ENCODE measurements at regions not wholly inside any gene's neighbourhood (a gene's known extent, or its start where the extent isn't known, plus 50 kb on each side); places are given as distances from the start of the nearest gene placed in this dataset.

DNA sequence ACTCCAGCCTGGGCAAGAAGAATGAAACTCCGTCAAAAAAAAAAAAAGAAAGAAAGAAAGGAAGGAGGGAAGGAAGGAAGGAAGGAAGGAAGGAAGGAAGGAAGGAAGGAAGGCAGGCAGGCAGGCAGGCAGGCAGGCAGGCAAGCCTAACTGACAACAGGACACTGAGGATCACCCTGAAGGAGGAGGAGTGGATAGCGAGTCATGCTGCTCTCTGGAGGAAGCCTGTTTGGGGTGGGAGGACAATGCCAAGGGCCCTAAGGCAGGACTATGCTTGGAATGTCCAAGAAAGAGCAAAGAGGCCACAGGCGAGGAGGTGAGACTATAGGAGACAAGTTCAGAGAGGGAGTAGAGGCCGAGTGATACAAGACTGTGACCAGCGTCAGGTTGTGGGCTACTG, 107.0 kb upstream of the PARD3 start:
- Histone ChIP-seq H2AFZ (ENCODE audit: low read depth, low read length, poor library complexity, severe bottlenecking) (no peak overlapping the region), H4K20me1 (ENCODE audit: insufficient read depth) (no peaks in the 10 kb centered on the region), H3K9me3 (ENCODE audit: control insufficient read depth in 1 of 2, insufficient read depth in 1 of 2, low read depth in 1 of 2, low read length in 2 of 2) (no peaks in the 10 kb centered on the region; a peak in 1 of 4 replicates), H3K9me2 (ENCODE audit: insufficient read depth) (no peaks in the 10 kb centered on the region), H3K4me1 (ENCODE audit: control insufficient read depth in 1 of 2, insufficient read depth in 2 of 2, low read length in 2 of 2) (no peaks in the 10 kb centered on the region), H3K4me3 (replicated peaks in 1 of 2; ENCODE audit: low read depth in 1 of 2, low read length in 2 of 2) (no peak overlapping the region), H3K27ac (ENCODE audit: low read depth, low read length) (no peak overlapping the region), H3K4me2 (ENCODE audit: low read length) (no peak overlapping the region), H3K27me3 (ENCODE audit: insufficient read depth, low read length) (no peaks in the 10 kb centered on the region), H3K9ac (ENCODE audit: low read length) (no peak overlapping the region), H3K36me3 (ENCODE audit: control insufficient read depth in 1 of 2, insufficient read depth in 2 of 2, low read length in 2 of 2) (no peaks in the 10 kb centered on the region), H3K79me2 (ENCODE audit: insufficient read depth, low read length) (no peaks in the 10 kb centered on the region)
- no TSS peak for BruUV-seq (replicated peaks)
- TF ChIP-seq YY1 (IDR thresholded peaks at IDR 0.05; ENCODE audit: extremely low read depth, insufficient replicate concordance, low read depth, low read length) (no peak), EZH2 (IDR thresholded peaks at IDR 0.05) (no peak)
- POLR2A ChIA-PET, result no interaction called here
- CTCF ChIA-PET, result no interaction called here
- DNase-seq (ENCODE audit: low read depth, low spot score), result no peak
- RAD21 ChIA-PET (ENCODE audit: low non-redundant PET in 1 of 2, low total read pairs in 2 of 2, uncharacterized antibody in 2 of 2, unreplicated experiment in 2 of 2), result no interaction called here
- no peak for ATAC-seq
- intact Hi-C loops (cut with micrococcal nuclease), result no loop called here

DNA sequence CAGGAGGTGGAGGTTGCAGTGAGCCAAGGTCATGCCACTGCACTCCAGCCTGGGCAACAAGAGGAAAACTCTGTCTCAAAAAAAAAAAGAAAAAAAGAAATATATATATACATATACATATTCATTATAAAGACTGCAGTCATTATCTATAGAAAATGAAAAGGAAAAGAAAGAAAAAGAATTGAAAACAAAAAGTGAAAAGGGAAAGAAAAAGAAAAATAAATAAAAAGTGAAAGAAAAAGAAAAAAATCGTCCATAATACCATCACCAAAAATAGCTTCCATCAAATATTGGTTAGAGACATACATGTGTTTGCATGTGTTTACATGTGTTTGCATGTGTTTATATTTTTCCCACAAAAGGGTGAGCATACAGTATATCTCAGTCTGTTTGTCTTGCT, 105.5 kb upstream of the PARD3 start:
- Histone ChIP-seq H3K79me2 (ENCODE audit: insufficient read depth, low read length) (no peaks in the 10 kb centered on the region), H3K4me2 (ENCODE audit: low read length) (no peak overlapping the region), H2AFZ (ENCODE audit: low read depth, low read length, poor library complexity, severe bottlenecking) (no peak overlapping the region), H3K27me3 (ENCODE audit: insufficient read depth, low read length) (no peaks in the 10 kb centered on the region), H4K20me1 (ENCODE audit: insufficient read depth) (no peaks in the 10 kb centered on the region), H3K4me1 (ENCODE audit: control insufficient read depth in 1 of 2, insufficient read depth in 2 of 2, low read length in 2 of 2) (no peaks in the 10 kb centered on the region), H3K9me3 (ENCODE audit: control insufficient read depth in 1 of 2, insufficient read depth in 1 of 2, low read depth in 1 of 2, low read length in 2 of 2) (no peaks in the 10 kb centered on the region; a peak in 1 of 4 replicates), H3K36me3 (ENCODE audit: control insufficient read depth in 1 of 2, insufficient read depth in 2 of 2, low read length in 2 of 2) (no peaks in the 10 kb centered on the region), H3K9ac (ENCODE audit: low read length) (no peak overlapping the region), H3K4me3 (replicated peaks in 1 of 2; ENCODE audit: low read depth in 1 of 2, low read length in 2 of 2) (no peak overlapping the region), H3K27ac (ENCODE audit: low read depth, low read length) (no peak overlapping the region), H3K9me2 (ENCODE audit: insufficient read depth) (no peaks in the 10 kb centered on the region)
- ATAC-seq (no peak), DNase-seq (ENCODE audit: low read depth, low spot score) (no peak)
- BruUV-seq (replicated peaks), result no TSS peak
- ChIA-PET CTCF (no interaction called here), POLR2A (no interaction called here), RAD21 (ENCODE audit: low non-redundant PET in 1 of 2, low total read pairs in 2 of 2, uncharacterized antibody in 2 of 2, unreplicated experiment in 2 of 2) (no interaction called here)
- no peak for TF ChIP-seq TCF7L2 (IDR thresholded peaks at IDR 0.05; ENCODE audit: borderline replicate concordance, extremely low read depth, insufficient read depth, insufficient read length)
- intact Hi-C loops (cut with micrococcal nuclease), result no loop called here
